ENCODE measurements at regions not wholly inside any gene's neighbourhood (a gene's known extent, or its start where the extent isn't known, plus 50 kb on each side); places are given as distances from the start of the nearest gene placed in this dataset.
"Not testable (repeated sequence)": the region's sequence is repeated elsewhere in the genome, so short reads cannot be mapped to it uniquely, and the experiment has no call there.

- TF ChIP-seq, protein P1, sequence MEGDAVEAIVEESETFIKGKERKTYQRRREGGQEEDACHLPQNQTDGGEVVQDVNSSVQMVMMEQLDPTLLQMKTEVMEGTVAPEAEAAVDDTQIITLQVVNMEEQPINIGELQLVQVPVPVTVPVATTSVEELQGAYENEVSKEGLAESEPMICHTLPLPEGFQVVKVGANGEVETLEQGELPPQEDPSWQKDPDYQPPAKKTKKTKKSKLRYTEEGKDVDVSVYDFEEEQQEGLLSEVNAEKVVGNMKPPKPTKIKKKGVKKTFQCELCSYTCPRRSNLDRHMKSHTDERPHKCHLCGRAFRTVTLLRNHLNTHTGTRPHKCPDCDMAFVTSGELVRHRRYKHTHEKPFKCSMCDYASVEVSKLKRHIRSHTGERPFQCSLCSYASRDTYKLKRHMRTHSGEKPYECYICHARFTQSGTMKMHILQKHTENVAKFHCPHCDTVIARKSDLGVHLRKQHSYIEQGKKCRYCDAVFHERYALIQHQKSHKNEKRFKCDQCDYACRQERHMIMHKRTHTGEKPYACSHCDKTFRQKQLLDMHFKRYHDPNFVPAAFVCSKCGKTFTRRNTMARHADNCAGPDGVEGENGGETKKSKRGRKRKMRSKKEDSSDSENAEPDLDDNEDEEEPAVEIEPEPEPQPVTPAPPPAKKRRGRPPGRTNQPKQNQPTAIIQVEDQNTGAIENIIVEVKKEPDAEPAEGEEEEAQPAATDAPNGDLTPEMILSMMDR (IDR thresholded peaks at IDR 0.05) = not testable (repeated sequence)
- not testable (repeated sequence) for TF ChIP-seq POLR2AphosphoS5, POLR2A, EP300 (IDR thresholded peaks at IDR 0.05)
Observed at GRCh38 chr10:100651099-100651498, 94.3 kb upstream of the PAX2 start.
